DND-41 (cell line): ENCODE measurements at regions not wholly inside any gene's neighbourhood (a gene's known extent, or its start where the extent isn't known, plus 50 kb on each side); places are given as distances from the start of the nearest gene placed in this dataset.

Source experiments
- EZH2 ChIP-seq: IDR thresholded peaks from 3 replicates; pipeline ENCODE4 v1.6.1; 2012; ENCODE audit warnings: borderline replicate concordance, low read depth, mild to moderate bottlenecking, moderate library complexity, low read length, inconsistent platforms; ENCODE audit not compliant: severe bottlenecking
- TF ChIP-seq, protein P1 (sequence below): IDR thresholded peaks from 2 replicates; pipeline ENCODE4 v1.5.1; 2012; ENCODE audit warnings: borderline replicate concordance, low read length, moderate library complexity, mild to moderate bottlenecking; ENCODE audit not compliant: poor library complexity, severe bottlenecking; ENCODE audit errors: extremely low read depth

DNA sequence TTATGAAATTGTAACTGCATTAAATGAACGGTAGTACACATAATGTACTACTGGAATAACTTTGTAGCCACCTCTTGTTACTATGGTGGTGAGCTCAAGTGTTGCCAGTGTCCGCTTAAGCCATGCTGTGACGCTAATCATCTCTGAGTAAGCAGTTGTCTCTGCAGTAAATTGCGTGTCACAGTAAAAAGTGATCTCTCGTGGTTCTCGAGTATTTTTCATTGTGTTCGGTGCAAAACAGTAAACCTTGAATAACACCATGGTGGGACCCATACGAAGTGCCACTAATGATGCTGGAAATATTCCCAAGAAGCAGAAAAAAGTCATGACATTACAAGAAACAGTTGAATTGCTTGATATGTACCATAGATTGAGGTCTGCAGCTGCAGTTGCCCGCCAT is 524.8 kb downstream of the SOX5 start:
- TF ChIP-seq EZH2: no peak
- TF ChIP-seq, protein P1, sequence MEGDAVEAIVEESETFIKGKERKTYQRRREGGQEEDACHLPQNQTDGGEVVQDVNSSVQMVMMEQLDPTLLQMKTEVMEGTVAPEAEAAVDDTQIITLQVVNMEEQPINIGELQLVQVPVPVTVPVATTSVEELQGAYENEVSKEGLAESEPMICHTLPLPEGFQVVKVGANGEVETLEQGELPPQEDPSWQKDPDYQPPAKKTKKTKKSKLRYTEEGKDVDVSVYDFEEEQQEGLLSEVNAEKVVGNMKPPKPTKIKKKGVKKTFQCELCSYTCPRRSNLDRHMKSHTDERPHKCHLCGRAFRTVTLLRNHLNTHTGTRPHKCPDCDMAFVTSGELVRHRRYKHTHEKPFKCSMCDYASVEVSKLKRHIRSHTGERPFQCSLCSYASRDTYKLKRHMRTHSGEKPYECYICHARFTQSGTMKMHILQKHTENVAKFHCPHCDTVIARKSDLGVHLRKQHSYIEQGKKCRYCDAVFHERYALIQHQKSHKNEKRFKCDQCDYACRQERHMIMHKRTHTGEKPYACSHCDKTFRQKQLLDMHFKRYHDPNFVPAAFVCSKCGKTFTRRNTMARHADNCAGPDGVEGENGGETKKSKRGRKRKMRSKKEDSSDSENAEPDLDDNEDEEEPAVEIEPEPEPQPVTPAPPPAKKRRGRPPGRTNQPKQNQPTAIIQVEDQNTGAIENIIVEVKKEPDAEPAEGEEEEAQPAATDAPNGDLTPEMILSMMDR: no peak
